Sigmoid colon (tissue), 6 donors: ENCODE measurements at regions not wholly inside any gene's neighbourhood (a gene's known extent, or its start where the extent isn't known, plus 50 kb on each side); places are given as distances from the start of the nearest gene placed in this dataset.

Experiments used
- DNase-seq: peaks from one replicate; pipeline ENCODE4 v3.0.0-alpha.2; 2019
- H3K27ac ChIP-seq, 4 donors: fragments of 200-600 bp; sonication (generic); one replicate each; pipeline ENCODE4 v1.5.1; 2016 to 2019; ENCODE audit warnings: mild to moderate bottlenecking in 1 of 4
- H3K27me3 ChIP-seq, 3 donors: fragments of 200-600 bp; sonication (generic); one replicate each; pipeline ENCODE4 v1.5.1; 2019; ENCODE audit warnings: mild to moderate bottlenecking in 1 of 3
- H3K36me3 ChIP-seq, 4 donors: fragments of 200-600 bp; sonication (generic); one replicate each; pipeline ENCODE4 v1.5.1; 2016 to 2019
- H3K4me1 ChIP-seq, 4 donors: fragments of 200-600 bp; sonication (generic); one replicate each; pipeline ENCODE4 v1.5.1; 2017 to 2019
- H3K4me3 ChIP-seq, 4 donors: fragments of 200-600 bp; sonication (generic); one replicate each; pipeline ENCODE4 v1.5.1; 2017 to 2019; ENCODE audit warnings: mild to moderate bottlenecking in 2 of 4, moderate library complexity in 1 of 4
- H3K9me3 ChIP-seq, 4 donors: fragments of 200-600 bp in 3 of 4; sonication (generic) in 3 of 4; one replicate each; pipeline versions ENCODE4 v1.5.1 to v1.6.1; 2013 to 2019
- EP300 ChIP-seq, 4 donors: sonication (generic); formaldehyde crosslinking; IDR thresholded peaks; one replicate each; pipeline ENCODE4 v1.6.1; 2017; ENCODE audit warnings: antibody characterized with exemption in 4 of 4
- POLR2A ChIP-seq, 2 donors: fragments of 450-650 bp; IDR thresholded peaks; one replicate each; pipeline ENCODE4 v1.6.1; 2016; ENCODE audit warnings: antibody characterized with exemption in 2 of 2, mild to moderate bottlenecking in 2 of 2, moderate library complexity in 2 of 2
- POLR2AphosphoS5 ChIP-seq, 4 donors: sonication (generic); formaldehyde crosslinking; IDR thresholded peaks; one replicate each; pipeline ENCODE4 v1.6.1; 2017; ENCODE audit warnings: antibody characterized with exemption in 4 of 4
- WGBS, 2 donors: extraction: QIAGEN DNeasy Blood & Tissue Kit; methylation state at CpG; one replicate each; pipeline ENCODE4 v1.1.7; 2013; 5-methylcytosine and 5-hydroxymethylcytosine counted together
- intact Hi-C: fragments of 100-400 bp; cut with DNase I; formaldehyde crosslinking; loops from one replicate; pipeline ENCODE4 v1.15.1; 2023
- TF ChIP-seq, protein P1 (sequence below), 4 experiments: fragments of 450-650 bp in 3 of 4; fragments of 200-600 bp in 1 of 4; IDR thresholded peaks; one replicate each; pipeline ENCODE4 v1.5.1; 2016 to 2019; ENCODE audit warnings: antibody characterized with exemption in 4 of 4, mild to moderate bottlenecking in 3 of 4, moderate library complexity in 2 of 4
- donor health status: healthy with polysubstance abuse.
- donor health status: healthy.

DNA sequence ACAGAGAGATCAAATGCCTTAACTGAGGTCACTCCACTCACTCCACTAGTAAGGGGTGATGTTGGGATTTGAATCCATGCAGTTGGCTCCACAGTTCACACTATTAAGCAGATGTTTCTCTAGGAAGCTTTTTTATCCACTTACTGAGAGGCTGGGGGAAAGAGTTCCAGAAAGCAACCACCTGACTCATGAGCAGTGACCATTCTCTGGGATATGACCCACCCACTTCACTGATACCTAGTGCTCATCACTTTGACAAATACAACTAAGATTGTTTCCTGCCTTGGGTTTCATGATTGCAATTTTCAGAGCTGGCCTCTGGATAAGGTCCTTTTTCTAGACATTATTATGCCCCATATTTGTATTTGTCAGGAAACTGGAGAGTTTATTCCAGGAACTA is 152.1 kb upstream of the PLEKHG7 start:
- Histone ChIP-seq H3K27ac (no peak overlapping the region), H3K36me3 (no peaks in the 10 kb centered on the region), H3K27me3 (no peaks in the 10 kb centered on the region), H3K4me1 (peaks cover 0 to 15% (median 4%) of the 10 kb centered on the region in 4 donors), H3K9me3 (no peaks in the 10 kb centered on the region), H3K4me3 (no peak overlapping the region)
- TF ChIP-seq POLR2AphosphoS5 (IDR thresholded peaks at IDR 0.05) (no peak), POLR2A (IDR thresholded peaks at IDR 0.05) (no peak)
- intact Hi-C loops, result no loop called here
- no peak for DNase-seq

DNA sequence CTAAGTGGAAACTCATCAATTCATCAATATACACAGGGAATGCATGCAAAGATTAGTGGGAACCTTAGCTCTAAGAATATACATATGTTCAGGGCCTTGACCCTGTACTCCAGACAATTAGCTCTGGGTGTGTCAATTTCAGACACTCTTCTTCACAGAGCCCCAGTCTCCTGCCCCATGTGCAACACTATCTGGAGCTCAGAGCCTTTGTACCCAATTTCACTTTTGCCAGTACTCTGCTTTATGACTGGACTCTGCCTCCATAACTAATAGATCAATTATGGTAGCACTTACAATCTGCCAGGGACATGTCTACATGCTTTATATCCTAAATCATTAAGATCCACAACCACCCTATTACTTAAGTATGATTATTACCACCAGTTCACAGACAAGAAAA is 152.5 kb upstream of the PLEKHG7 start:
- Histone ChIP-seq H3K9me3 (no peaks in the 10 kb centered on the region), H3K36me3 (no peaks in the 10 kb centered on the region), H3K4me3 (no peak overlapping the region), H3K27me3 (no peaks in the 10 kb centered on the region), H3K4me1 (peaks cover 0 to 12% (median 4%) of the 10 kb centered on the region in 4 donors), H3K27ac (no peak overlapping the region)
- intact Hi-C loops, result no loop called here
- TF ChIP-seq POLR2A (IDR thresholded peaks at IDR 0.05) (no peak), EP300 (IDR thresholded peaks at IDR 0.05) (no peak), POLR2AphosphoS5 (IDR thresholded peaks at IDR 0.05) (no peak)
- TF ChIP-seq, protein P1, sequence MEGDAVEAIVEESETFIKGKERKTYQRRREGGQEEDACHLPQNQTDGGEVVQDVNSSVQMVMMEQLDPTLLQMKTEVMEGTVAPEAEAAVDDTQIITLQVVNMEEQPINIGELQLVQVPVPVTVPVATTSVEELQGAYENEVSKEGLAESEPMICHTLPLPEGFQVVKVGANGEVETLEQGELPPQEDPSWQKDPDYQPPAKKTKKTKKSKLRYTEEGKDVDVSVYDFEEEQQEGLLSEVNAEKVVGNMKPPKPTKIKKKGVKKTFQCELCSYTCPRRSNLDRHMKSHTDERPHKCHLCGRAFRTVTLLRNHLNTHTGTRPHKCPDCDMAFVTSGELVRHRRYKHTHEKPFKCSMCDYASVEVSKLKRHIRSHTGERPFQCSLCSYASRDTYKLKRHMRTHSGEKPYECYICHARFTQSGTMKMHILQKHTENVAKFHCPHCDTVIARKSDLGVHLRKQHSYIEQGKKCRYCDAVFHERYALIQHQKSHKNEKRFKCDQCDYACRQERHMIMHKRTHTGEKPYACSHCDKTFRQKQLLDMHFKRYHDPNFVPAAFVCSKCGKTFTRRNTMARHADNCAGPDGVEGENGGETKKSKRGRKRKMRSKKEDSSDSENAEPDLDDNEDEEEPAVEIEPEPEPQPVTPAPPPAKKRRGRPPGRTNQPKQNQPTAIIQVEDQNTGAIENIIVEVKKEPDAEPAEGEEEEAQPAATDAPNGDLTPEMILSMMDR (IDR thresholded peaks at IDR 0.05), result no peak
- no peak for DNase-seq

GRCh38 chr12:92549516-92549915 is 153.3 kb upstream of the PLEKHG7 start:
- no peak for TF ChIP-seq POLR2AphosphoS5 (IDR thresholded peaks at IDR 0.05)
- TF ChIP-seq POLR2A (IDR thresholded peaks at IDR 0.05), result no peak
- no peak for TF ChIP-seq EP300 (IDR thresholded peaks at IDR 0.05)
- TF ChIP-seq, protein P1 (IDR thresholded peaks at IDR 0.05), result no peak
- DNase-seq, result no peak
- no peaks in the 10 kb centered on the region for H3K36me3 ChIP-seq
- H3K4me3 ChIP-seq, result no peak overlapping the region
- no peak overlapping the region for H3K27ac ChIP-seq
- intact Hi-C loops, result no loop called here
- no peaks in the 10 kb centered on the region for H3K27me3 ChIP-seq
- H3K4me1 ChIP-seq, result peaks cover 0 to 9% (median 2%) of the 10 kb centered on the region in 4 donors
- no peaks in the 10 kb centered on the region for H3K9me3 ChIP-seq

- no peak for DNase-seq
- no peak for TF ChIP-seq EP300 (IDR thresholded peaks at IDR 0.05)
- TF ChIP-seq POLR2AphosphoS5 (IDR thresholded peaks at IDR 0.05), result no peak
- TF ChIP-seq POLR2A (IDR thresholded peaks at IDR 0.05), result no peak
- TF ChIP-seq, protein P1 (IDR thresholded peaks at IDR 0.05), result no peak
- no peak overlapping the region for H3K4me3 ChIP-seq
- intact Hi-C loops, result no loop called here
- no peak overlapping the region for H3K27ac ChIP-seq
- WGBS, 2 donors, result 88 to 96% methylated on average over 2 of the region's 2 CpGs
- H3K36me3 ChIP-seq, result no peaks in the 10 kb centered on the region
- peaks cover 0 to 20% (median 13%) of the 10 kb centered on the region in 4 donors for H3K4me1 ChIP-seq
- no peaks in the 10 kb centered on the region for H3K9me3 ChIP-seq
- H3K27me3 ChIP-seq, result no peaks in the 10 kb centered on the region
Observed at GRCh38 chr12:92547906-92548305, 154.9 kb upstream of the PLEKHG7 start.

DNA sequence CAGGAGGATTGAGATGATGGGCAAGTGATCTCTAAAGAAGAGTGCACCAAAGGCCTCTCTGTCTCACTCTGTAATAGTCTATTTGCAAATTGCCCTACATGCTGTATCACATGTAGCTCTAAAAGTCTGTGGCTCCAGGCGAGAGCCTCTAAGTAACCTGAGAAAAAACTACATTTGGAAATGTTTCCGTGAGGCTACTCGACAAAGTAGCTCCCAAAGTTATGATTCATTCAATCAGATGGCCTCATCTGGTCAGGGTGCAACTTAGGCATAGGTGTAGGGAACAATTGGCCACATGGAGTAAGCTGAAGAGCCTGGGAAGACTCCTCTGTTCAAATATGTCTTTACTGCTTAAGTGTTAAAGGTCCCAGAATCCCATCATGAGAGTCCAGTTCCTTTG is 155.4 kb upstream of the PLEKHG7 start:
- Histone ChIP-seq H3K4me1 (peaks cover 0 to 18% (median 14%) of the 10 kb centered on the region in 4 donors), H3K4me3 (no peak overlapping the region), H3K27me3 (no peaks in the 10 kb centered on the region), H3K36me3 (no peaks in the 10 kb centered on the region), H3K27ac (no peak overlapping the region), H3K9me3 (no peaks in the 10 kb centered on the region)
- TF ChIP-seq POLR2A (IDR thresholded peaks at IDR 0.05) (no peak), POLR2AphosphoS5 (IDR thresholded peaks at IDR 0.05) (no peak), EP300 (IDR thresholded peaks at IDR 0.05) (no peak)
- TF ChIP-seq, protein P1 (IDR thresholded peaks at IDR 0.05), result no peak
- DNase-seq, result no peak
- intact Hi-C loops, result no loop called here
- WGBS, 2 donors, result 83 to 93% methylated on average over 3 of the region's 3 CpGs
